Daoy (cell line): ENCODE measurements at regions not wholly inside any gene's neighbourhood (a gene's known extent, or its start where the extent isn't known, plus 50 kb on each side); places are given as distances from the start of the nearest gene placed in this dataset.
"Not testable (repeated sequence)": the region's sequence is repeated elsewhere in the genome, so short reads cannot be mapped to it uniquely, and the experiment has no call there.

Experiments
- DNase-seq: peaks from one replicate; pipeline ENCODE4 v3.0.0-alpha.2; 2015; ENCODE audit warnings: low read depth

GRCh38 chr10:64829888-64830412, 1308.7 kb downstream of the REEP3 start:
- DNase-seq: no peak

DNA sequence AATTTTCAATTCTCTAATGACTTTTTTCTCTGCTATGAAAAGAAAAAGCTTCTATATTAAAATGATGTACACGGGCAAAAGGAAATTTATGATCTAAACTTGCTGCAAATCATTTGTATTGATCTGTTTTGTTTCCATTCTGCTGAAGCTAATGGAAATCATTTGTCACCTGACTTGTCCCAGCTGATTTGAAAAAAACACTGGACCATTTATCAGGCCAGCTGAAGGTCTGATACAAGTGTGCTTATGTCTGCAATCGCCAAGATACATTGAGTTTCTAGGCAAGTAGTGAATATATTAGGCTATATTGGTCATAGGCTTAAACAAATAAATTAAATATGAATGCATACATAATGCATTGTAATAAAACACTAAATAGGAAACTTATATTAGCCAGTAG, 1309.7 kb downstream of the REEP3 start:
- DNase-seq: no peak

GRCh38 chr10:64840341-64840740, 1319.1 kb downstream of the REEP3 start:
- DNase-seq: no peak

- no peak for DNase-seq
These were observed 1325.5 kb downstream of the REEP3 start for GRCh38 chr10:64846700-64847099.

GRCh38 chr10:64855941-64856340, 1334.7 kb downstream of the REEP3 start:
- no peak for DNase-seq

DNA sequence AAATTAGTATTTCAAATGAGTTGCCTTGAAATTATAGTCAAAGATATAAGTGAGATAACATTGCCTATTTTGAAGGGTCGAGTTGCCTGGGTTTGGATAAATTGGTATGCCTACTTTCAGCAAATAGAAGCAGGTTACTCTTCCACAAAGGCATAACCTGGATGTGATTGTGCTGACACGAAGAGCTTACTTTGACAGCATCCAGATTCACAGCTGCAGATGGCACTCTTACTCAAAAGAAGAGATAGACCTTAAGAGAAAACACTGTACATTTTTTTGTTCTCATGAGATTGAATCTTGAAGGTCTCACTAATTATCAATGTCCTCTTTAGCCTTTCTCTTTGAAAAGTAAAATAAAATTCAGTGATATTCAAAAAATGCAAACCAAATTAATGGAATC, 1338.7 kb downstream of the REEP3 start:
- no peak for DNase-seq

DNA sequence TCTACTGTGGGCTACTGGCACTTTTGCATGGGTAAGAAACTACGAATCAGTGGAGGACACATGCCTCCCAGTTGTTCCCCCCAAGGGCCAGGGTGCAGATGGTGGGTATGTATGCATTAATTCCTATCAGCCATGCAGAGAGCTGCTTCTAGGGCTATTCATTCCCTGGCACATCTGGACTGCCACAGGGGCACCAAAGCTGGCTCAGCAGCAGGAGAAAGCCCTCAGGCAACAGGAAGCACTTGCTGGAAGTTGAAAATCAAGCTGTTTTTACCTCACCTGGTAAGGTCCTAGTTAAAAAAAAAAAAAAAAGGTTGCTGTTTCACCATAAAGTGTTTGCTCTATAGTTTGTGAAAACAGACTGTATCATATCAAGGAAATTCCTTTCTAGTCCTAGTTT, 1342.6 kb downstream of the REEP3 start:
- DNase-seq: no peak

- no peak for DNase-seq
These were observed 1346.3 kb downstream of the REEP3 start for GRCh38 chr10:64867501-64867962.

DNA sequence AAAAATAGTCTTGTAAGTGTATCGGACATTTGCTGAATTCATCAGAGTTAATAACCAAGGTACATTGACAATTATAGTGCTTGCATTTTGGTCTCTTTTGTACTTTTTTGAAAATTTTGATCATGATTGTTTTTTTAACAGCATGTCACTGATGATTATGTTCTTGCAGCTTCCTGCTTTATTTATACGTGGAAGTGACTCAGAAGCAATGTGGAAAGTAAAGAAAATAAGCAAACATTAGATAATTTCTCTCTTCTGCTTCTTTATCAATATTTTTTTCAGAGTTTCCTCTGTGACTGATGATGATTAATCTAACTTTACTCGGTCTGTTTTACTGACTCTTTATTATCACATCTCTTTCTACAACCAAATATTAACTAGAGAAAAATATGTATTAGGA, 1351.9 kb downstream of the REEP3 start:
- DNase-seq: no peak

DNA sequence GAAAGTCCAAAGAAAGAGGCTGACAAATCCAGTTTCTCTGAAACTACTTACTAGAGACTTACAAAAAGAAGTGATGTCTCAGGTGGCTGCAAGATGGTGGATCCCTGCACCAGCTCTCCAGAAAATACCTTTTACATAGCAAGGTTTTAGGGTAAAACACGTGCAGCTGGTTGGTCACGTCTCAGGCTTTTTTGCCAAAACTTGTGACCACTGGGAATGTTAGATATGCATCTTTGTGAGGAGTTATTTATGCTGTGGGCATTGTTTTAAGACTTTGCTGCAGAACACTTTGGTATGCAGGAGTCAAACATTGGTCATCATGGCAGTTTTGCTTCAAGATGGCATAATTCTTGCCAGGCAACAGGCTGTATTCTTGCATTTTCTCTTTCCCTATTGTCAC, 1352.8 kb downstream of the REEP3 start:
- DNase-seq: no peak

GRCh38 chr10:64880546-64880945, 1359.3 kb downstream of the REEP3 start:
- no peak for DNase-seq

GRCh38 chr10:64881257-64881656, 1360.1 kb downstream of the REEP3 start:
- DNase-seq: no peak

DNA sequence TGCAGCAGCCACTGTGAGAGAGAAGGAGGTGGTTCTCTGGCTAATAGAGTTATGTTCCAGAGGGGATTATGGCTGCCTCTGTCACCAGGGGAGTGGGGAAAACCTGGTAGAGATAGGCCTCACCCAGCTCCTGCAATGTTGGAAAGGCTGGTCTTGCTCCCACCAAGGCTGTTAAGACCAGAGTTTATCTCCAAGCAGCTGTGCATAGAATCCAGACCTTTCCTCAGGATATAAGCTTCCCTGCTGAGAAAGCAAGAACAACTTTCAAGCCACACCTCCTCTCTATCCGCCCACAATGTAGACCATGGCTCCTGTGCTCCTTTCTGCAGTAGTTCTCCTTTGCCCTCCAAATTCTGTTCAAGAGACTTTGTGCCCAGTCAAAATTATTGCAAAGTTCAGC, 1375.4 kb downstream of the REEP3 start:
- no peak for DNase-seq

- not testable (repeated sequence) for DNase-seq
These were observed 1385.1 kb downstream of the REEP3 start for GRCh38 chr10:64906311-64906710.

DNA sequence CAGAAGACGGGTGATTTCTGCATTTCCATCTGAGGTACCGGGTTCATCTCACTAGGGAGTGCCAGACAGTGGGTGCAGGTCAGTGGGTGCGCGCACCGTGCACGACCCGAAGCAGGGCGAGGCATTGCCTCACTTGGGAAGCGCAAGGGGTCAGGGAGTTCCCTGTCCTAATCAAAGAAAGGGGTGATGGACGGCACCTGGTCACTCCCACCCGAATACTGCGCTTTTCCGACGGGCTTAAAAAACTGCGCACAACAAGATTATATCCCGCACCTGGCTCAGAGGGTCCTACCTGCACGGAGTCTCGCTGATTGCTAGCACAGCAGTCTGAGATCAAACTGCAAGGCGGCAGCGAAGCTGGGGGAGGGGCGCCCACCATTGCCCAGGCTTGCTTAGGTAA, 1403.1 kb downstream of the REEP3 start:
- not testable (repeated sequence) for DNase-seq

- no peak for DNase-seq
These were observed 1430.8 kb downstream of the REEP3 start for GRCh38 chr10:64952042-64952441.

- DNase-seq: no peak
These were observed 1435.2 kb downstream of the REEP3 start for GRCh38 chr10:64956441-64956840.

DNA sequence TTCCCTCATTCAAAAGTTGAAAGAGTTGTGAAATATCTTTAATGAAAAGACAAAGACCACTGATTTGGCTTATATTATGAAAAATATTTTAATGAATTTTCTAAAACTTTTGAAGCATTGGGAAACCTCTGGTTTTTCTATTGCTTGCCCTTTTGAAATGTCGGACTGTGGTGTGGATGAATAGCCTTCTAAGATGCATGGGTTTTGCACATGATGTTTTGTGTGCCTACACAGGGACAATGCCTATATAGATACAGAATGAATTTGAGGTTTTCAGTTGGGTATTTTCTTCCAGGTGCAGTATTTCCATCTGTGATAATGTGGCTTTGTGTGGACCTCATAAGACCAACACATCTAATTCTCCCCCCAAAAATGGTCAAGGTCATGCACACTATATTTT, 1437.9 kb downstream of the REEP3 start:
- no peak for DNase-seq

- DNase-seq: no peak
These were observed 1438.7 kb downstream of the REEP3 start for GRCh38 chr10:64959883-64960282.

DNA sequence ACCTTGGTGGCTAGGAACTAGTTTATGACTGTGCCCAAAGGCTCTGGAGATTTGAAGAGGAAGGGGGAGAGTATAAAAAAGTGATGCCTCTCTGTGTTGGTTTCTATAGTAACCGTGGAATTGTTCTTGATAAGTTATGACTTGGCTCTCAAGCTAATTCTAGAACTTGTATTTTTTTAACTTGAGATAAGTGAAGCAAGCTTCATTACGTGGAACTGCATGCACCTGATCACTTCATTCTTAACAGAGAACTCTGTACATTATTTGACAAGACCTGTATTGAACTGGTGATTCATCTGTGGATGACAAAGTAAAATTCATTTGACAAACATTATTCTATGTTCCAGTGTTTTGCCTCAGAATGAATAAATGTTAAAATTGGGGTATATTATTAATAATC, 1452.2 kb downstream of the REEP3 start:
- no peak for DNase-seq

- no peak for DNase-seq
These were observed 1454.9 kb downstream of the REEP3 start for GRCh38 chr10:64976150-64976549.

GRCh38 chr10:64977915-64978314, 1456.7 kb downstream of the REEP3 start:
- DNase-seq: no peak

DNA sequence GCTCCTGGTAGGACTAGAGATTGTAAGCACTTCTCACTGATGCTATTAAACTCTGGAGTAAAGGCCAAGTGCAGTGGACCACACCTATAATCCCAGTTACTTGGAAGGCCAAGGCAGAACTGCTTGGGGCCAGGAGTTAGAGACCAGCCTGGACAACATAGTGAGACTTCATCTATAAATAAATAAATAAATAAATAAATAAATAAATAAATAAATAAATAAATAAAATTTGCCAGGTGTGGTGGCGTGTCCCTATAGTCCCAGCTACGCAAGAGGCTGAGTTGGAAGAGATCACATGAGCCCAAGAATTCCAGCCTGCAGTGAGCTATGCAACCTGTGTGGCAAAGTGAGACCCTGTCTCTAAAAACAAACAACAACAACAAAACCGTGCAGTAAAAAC, 1475.7 kb downstream of the REEP3 start:
- no peak for DNase-seq

GRCh38 chr10:65010845-65011244, 1489.6 kb downstream of the REEP3 start:
- DNase-seq: no peak

GRCh38 chr10:65017523-65017922, 1496.3 kb downstream of the REEP3 start:
- DNase-seq: no peak
